ENCODE measurements at regions not wholly inside any gene's neighbourhood (a gene's known extent, or its start where the extent isn't known, plus 50 kb on each side); places are given as distances from the start of the nearest gene placed in this dataset.

- TF ChIP-seq, protein P1, sequence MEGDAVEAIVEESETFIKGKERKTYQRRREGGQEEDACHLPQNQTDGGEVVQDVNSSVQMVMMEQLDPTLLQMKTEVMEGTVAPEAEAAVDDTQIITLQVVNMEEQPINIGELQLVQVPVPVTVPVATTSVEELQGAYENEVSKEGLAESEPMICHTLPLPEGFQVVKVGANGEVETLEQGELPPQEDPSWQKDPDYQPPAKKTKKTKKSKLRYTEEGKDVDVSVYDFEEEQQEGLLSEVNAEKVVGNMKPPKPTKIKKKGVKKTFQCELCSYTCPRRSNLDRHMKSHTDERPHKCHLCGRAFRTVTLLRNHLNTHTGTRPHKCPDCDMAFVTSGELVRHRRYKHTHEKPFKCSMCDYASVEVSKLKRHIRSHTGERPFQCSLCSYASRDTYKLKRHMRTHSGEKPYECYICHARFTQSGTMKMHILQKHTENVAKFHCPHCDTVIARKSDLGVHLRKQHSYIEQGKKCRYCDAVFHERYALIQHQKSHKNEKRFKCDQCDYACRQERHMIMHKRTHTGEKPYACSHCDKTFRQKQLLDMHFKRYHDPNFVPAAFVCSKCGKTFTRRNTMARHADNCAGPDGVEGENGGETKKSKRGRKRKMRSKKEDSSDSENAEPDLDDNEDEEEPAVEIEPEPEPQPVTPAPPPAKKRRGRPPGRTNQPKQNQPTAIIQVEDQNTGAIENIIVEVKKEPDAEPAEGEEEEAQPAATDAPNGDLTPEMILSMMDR (IDR thresholded peaks at IDR 0.05): no peak
- TF ChIP-seq ELF1 (IDR thresholded peaks at IDR 0.05) (no peak), TAF1 (IDR thresholded peaks at IDR 0.05; ENCODE audit: borderline replicate concordance, low read depth, low read length) (no peak), POLR2AphosphoS5 (IDR thresholded peaks at IDR 0.05; ENCODE audit: low read depth, low read length) (no peak)
Measured at GRCh38 chr11:96680211-96681018, 290.6 kb downstream of the JRKL start.

Measured in SK-N-SH (cell line).